ENCODE measurements at regions not wholly inside any gene's neighbourhood (a gene's known extent, or its start where the extent isn't known, plus 50 kb on each side); places are given as distances from the start of the nearest gene placed in this dataset.

- Mint-ChIP-seq H3K9me3 (peaks cover 10% of the 10 kb centered on the region), H3K4me1 (no peaks in the 10 kb centered on the region), H3K36me3 (no peaks in the 10 kb centered on the region), H3K27me3 (ENCODE audit: low read depth) (peaks cover 73% of the 10 kb centered on the region), H3K4me3 (no peak overlapping the region), H3K27ac (no peak overlapping the region)
- TF ChIP-seq CTCF (IDR thresholded peaks at IDR 0.05; ENCODE audit: unreplicated experiment) = no peak
- peak in 1 of 2 experiments; percentile 33 for DNase-seq (ENCODE audit: low spot score in 2 of 2, unreplicated experiment in 2 of 2)
Measured at GRCh38 chr6:169839898-169840631, 88.6 kb downstream of the ERMARD start.

GRCh38 chr6:169839493-169839892, 88.1 kb downstream of the ERMARD start:
- H3K27ac Mint-ChIP-seq = no peak overlapping the region
- no peak overlapping the region for H3K4me3 Mint-ChIP-seq
- no peak for DNase-seq (ENCODE audit: low spot score in 2 of 2, unreplicated experiment in 2 of 2)
- H3K4me1 Mint-ChIP-seq = no peaks in the 10 kb centered on the region
- no peak for TF ChIP-seq CTCF (IDR thresholded peaks at IDR 0.05; ENCODE audit: unreplicated experiment)
- H3K27me3 Mint-ChIP-seq (ENCODE audit: low read depth) = peaks cover 76% of the 10 kb centered on the region
- no peaks in the 10 kb centered on the region for H3K36me3 Mint-ChIP-seq
- H3K9me3 Mint-ChIP-seq = peaks cover 13% of the 10 kb centered on the region

- peak in 1 of 2 experiments; percentile 34 for DNase-seq (ENCODE audit: low spot score in 2 of 2, unreplicated experiment in 2 of 2)
- no peaks in the 10 kb centered on the region for H3K4me1 Mint-ChIP-seq
- no peak overlapping the region for H3K27ac Mint-ChIP-seq
- no peak overlapping the region for H3K4me3 Mint-ChIP-seq
- H3K27me3 Mint-ChIP-seq (ENCODE audit: low read depth) = peaks cover 73% of the 10 kb centered on the region
- H3K9me3 Mint-ChIP-seq = peaks cover 13% of the 10 kb centered on the region
- TF ChIP-seq CTCF (IDR thresholded peaks at IDR 0.05; ENCODE audit: unreplicated experiment) = no peak
- no peaks in the 10 kb centered on the region for H3K36me3 Mint-ChIP-seq
Measured at GRCh38 chr6:169839029-169839481, 87.6 kb downstream of the ERMARD start.

GRCh38 chr6:169838346-169839028, 87.1 kb downstream of the ERMARD start:
- Mint-ChIP-seq H3K27ac (no peak overlapping the region), H3K9me3 (peaks cover 13% of the 10 kb centered on the region), H3K4me1 (no peaks in the 10 kb centered on the region), H3K4me3 (no peak overlapping the region), H3K27me3 (ENCODE audit: low read depth) (peaks cover 68% of the 10 kb centered on the region), H3K36me3 (no peaks in the 10 kb centered on the region)
- TF ChIP-seq CTCF (IDR thresholded peaks at IDR 0.05; ENCODE audit: unreplicated experiment) = no peak
- peak in 1 of 2 experiments; percentile 24 for DNase-seq (ENCODE audit: low spot score in 2 of 2, unreplicated experiment in 2 of 2)

GRCh38 chr6:169837529-169838250, 86.3 kb downstream of the ERMARD start:
- H3K36me3 Mint-ChIP-seq = no peaks in the 10 kb centered on the region
- H3K4me3 Mint-ChIP-seq = no peak overlapping the region
- peak in 1 of 2 experiments; percentile 17 for DNase-seq (ENCODE audit: low spot score in 2 of 2, unreplicated experiment in 2 of 2)
- no peak for TF ChIP-seq CTCF (IDR thresholded peaks at IDR 0.05; ENCODE audit: unreplicated experiment)
- H3K27me3 Mint-ChIP-seq (ENCODE audit: low read depth) = peaks cover 60% of the 10 kb centered on the region
- peaks cover 13% of the 10 kb centered on the region for H3K9me3 Mint-ChIP-seq
- no peak overlapping the region for H3K27ac Mint-ChIP-seq
- H3K4me1 Mint-ChIP-seq = no peaks in the 10 kb centered on the region
